Fibroblast of peridontal ligament (primary cell): ENCODE measurements at regions not wholly inside any gene's neighbourhood (a gene's known extent, or its start where the extent isn't known, plus 50 kb on each side); places are given as distances from the start of the nearest gene placed in this dataset.

ENCODE experiments used
- DNase-seq: peaks from one replicate; pipeline ENCODE4 v3.0.0-alpha.2; 2010; ENCODE audit errors: extremely low read depth

- no peak for DNase-seq
Measured at GRCh38 chr7:45454771-45455170, 119.4 kb upstream of the ADCY1 start.

- no peak for DNase-seq
Measured at GRCh38 chr7:45455662-45456061, 118.5 kb upstream of the ADCY1 start.

DNA sequence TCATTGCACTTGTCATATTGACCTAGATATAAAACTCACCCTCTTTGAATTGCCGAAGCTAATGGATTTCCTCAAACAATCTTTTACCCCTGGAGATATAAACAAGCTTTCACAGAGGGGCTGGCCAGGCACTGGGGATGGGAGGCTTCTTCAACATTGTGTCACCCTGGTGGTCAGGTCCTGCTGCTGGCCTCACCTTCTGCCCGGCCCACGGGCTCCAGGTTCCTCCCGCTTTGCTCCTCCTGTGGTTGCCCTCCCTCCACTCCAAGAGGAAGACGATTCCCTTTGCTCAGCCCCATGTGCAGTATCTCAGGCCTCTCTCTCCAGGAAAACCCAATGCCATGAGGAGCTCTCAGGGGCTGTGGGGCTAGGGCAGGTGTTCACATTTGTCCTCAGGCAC lies 118.1 kb upstream of the ADCY1 start:
- no peak for DNase-seq

GRCh38 chr7:45456747-45457524 lies 117.2 kb upstream of the ADCY1 start:
- no peak for DNase-seq

- no peak for DNase-seq
Measured at GRCh38 chr7:45457591-45457990, 116.6 kb upstream of the ADCY1 start.

- no peak for DNase-seq
Measured at GRCh38 chr7:45459476-45459875, 114.7 kb upstream of the ADCY1 start.

DNA sequence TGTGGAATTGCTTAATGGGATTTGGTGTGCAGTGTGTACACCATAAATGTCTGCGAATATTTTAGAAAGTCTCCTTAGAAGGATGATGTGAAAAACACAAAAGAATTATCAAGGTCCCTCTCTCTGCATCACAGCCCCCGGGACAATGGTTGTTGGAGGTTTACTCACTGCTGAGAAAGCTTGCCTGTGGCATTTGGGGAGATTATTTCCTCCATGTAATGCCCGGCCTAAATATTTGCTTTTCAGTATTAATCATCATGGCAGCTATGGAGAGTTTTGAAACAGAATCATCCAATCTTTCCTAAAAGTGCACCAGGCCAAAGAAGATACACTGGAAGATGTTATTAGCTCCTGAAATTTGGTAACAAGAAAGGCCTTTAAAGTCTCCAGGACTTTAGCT lies 113.8 kb upstream of the ADCY1 start:
- no peak for DNase-seq

- no peak for DNase-seq
Measured at GRCh38 chr7:45461026-45461425, 113.1 kb upstream of the ADCY1 start.

DNA sequence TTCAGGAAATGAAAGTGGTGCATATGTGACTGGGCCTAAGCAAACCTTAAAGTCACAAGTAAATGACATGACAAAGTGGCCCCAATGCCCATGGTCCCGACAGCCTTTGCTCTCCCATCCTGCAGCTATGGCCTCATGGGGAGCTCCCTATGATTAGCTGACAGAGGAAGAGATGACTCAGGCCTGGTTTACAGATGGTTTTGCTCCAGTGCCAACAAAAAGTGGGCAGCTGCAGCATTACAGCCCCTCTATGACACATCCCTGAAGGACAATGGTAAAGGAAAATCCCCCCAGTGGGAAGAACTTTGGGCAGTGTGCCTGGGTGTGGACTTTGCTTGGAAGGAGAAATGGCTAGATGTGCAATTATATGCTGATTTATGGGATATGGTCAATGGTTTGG lies 105.1 kb upstream of the ADCY1 start:
- no peak for DNase-seq

- DNase-seq = no peak
Measured at GRCh38 chr7:45470031-45470430, 104.1 kb upstream of the ADCY1 start.

DNA sequence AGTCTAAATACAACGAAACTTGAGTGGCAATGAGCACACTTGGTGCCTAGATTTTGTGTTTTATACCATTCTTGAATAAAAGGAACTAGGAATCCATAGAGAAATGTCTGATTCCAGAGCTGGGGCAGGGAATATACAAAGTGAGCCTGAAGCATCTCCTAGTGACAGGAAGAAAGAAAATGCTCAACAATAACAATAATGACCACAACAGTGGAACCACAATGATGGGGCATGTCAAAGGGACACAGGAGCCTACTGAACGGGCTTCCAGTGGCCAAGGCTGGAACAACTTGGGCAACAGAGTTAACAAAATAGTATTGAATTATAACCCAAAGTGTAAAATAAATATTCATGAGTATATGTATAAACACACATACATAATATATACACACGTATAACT lies 94.4 kb upstream of the ADCY1 start:
- no peak for DNase-seq

DNA sequence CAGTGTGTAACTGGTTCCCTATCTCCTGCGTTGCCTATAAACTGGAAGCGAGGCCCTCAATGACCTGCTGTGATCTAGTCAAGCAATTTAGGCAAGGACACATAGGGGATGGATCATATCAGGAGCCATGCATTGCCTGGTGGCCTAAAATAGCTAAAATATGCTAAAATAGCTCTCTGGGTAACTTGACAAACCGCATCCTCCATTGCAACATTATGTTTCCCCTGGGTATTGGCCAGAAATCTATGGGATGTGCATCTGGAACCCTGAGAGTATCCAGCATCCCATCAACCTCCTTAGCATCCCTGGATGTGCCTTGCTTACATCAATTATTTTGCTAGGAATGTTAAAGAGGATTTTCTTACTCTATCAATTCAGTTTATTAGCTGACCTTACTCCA lies 91.7 kb upstream of the ADCY1 start:
- DNase-seq = no peak

- DNase-seq = no peak
Measured at GRCh38 chr7:45484094-45484493, 90.1 kb upstream of the ADCY1 start.

DNA sequence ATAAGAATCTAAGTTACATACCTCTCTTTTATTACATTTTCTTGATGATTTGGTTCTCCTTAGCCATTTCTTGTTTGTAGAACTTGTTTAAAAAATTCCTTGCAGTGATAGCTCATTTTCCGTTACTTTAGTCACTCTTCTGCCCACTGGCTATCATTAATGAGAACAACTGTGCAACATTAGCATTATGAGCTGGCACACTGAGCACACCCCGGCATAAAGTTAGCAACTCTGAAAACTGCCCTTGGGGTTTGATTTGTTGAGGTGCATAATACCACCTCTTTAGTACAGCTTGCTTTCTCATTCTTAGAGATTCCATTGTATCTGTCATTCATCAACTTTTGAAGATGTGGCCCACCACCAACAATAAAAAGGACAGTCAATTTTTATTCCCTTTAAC lies 87.6 kb upstream of the ADCY1 start:
- DNase-seq = no peak

- no peak for DNase-seq
Measured at GRCh38 chr7:45494885-45495284, 79.3 kb upstream of the ADCY1 start.

GRCh38 chr7:45495618-45496017 lies 78.5 kb upstream of the ADCY1 start:
- no peak for DNase-seq

DNA sequence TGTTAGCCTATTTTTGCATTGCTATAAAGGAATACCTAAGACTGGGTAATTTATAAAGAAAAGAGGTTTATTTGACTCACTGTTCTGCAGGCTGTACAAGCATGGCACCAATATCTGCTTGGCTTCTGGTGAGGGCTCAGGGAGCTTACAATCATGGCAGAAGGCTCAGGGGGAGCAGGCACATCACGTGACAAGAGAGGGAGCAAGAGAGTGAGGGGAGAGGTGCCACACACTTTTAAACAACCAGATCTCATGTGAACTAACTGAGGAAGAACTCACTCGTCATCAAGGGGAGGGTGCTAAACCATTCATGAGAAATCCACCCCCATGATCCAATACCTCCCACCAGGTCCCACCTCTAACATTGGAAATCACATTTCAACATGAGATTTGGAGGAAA lies 73.9 kb upstream of the ADCY1 start:
- no peak for DNase-seq

GRCh38 chr7:45501791-45502190 lies 72.4 kb upstream of the ADCY1 start:
- DNase-seq = no peak

- DNase-seq = no peak
Measured at GRCh38 chr7:45506059-45506458, 68.1 kb upstream of the ADCY1 start.

DNA sequence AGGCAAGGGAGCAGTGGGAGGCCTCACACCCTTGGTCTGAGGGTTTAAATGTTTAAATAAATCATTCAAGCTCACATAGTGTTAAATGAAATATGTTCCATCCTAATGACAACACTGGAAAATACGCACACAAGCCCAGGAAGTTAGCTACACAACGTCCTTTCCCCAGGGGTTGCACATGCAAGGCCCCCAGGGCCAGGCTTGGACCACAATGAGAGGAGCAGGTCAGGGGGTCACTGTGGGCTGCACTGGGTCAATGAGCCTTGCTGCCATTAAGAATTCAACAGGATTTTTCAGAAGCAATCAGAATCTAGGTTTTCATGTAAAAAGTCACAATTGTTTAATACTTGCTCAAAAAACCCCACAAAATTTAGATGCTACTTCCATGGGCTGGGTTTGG lies 64.9 kb upstream of the ADCY1 start:
- no peak for DNase-seq

- DNase-seq = no peak
Measured at GRCh38 chr7:45511721-45512597, 62.2 kb upstream of the ADCY1 start.

- no peak for DNase-seq
Measured at GRCh38 chr7:45514944-45515343, 59.2 kb upstream of the ADCY1 start.

- no peak for DNase-seq
Measured at GRCh38 chr7:45515346-45515745, 58.8 kb upstream of the ADCY1 start.
